Activated CD4-positive, CD25-positive, alpha-beta regulatory T cell treated with anti-CD3 and anti-CD28 coated beads, Interleukin-2, amount 50 U/mL, for 24 hours (primary cell): ENCODE measurements at regions not wholly inside any gene's neighbourhood (a gene's known extent, or its start where the extent isn't known, plus 50 kb on each side); places are given as distances from the start of the nearest gene placed in this dataset.
"Not testable (repeated sequence)": the region's sequence is repeated elsewhere in the genome, so short reads cannot be mapped to it uniquely, and the experiment has no call there.

Experiments
- ATAC-seq, 2 donors: fragments of 150-1000 bp; cut with Tn5 transposase; one replicate each; pipeline ENCODE4 v1.10.0; 2021; ENCODE audit warnings: mild to moderate bottlenecking in 1 of 2, moderate library complexity in 1 of 2

GRCh38 chr20:48374991-48375595, 452.7 kb downstream of the PREX1 start:
- ATAC-seq = no peak

- not testable (repeated sequence) for ATAC-seq
Measured at GRCh38 chr20:48374031-48374907, 453.5 kb downstream of the PREX1 start.

GRCh38 chr20:48373555-48373934, 454.3 kb downstream of the PREX1 start:
- no peak for ATAC-seq

- not testable (repeated sequence) for ATAC-seq
Measured at GRCh38 chr20:48372851-48373554, 454.8 kb downstream of the PREX1 start.

- ATAC-seq = no peak
Measured at GRCh38 chr20:48371211-48371610, 456.6 kb downstream of the PREX1 start.

- ATAC-seq = not testable (repeated sequence)
Measured at GRCh38 chr20:48368580-48369021, 459.2 kb downstream of the PREX1 start.

- not testable (repeated sequence) for ATAC-seq
Measured at GRCh38 chr20:48367541-48368358, 460.0 kb downstream of the PREX1 start.

GRCh38 chr20:48366230-48366629, 461.6 kb downstream of the PREX1 start:
- ATAC-seq = no peak

- ATAC-seq = no peak
Measured at GRCh38 chr20:48364688-48365421, 462.9 kb downstream of the PREX1 start.

- ATAC-seq = no peak
Measured at GRCh38 chr20:48364055-48364454, 463.7 kb downstream of the PREX1 start.

- ATAC-seq = no peak
Measured at GRCh38 chr20:48360342-48360975, 467.3 kb downstream of the PREX1 start.

GRCh38 chr20:48359692-48360341, 468.0 kb downstream of the PREX1 start:
- ATAC-seq = no peak

- not testable (repeated sequence) for ATAC-seq
Measured at GRCh38 chr20:48359055-48359390, 468.8 kb downstream of the PREX1 start.

- ATAC-seq = no peak
Measured at GRCh38 chr20:48358176-48359054, 469.4 kb downstream of the PREX1 start.

GRCh38 chr20:48357714-48358113, 470.1 kb downstream of the PREX1 start:
- no peak for ATAC-seq

- no peak for ATAC-seq
Measured at GRCh38 chr20:48354903-48355302, 472.9 kb downstream of the PREX1 start.

GRCh38 chr20:48354320-48354876, 473.4 kb downstream of the PREX1 start:
- no peak for ATAC-seq

GRCh38 chr20:48352628-48353027, 475.2 kb downstream of the PREX1 start:
- no peak for ATAC-seq

GRCh38 chr20:48352042-48352441, 475.8 kb downstream of the PREX1 start:
- ATAC-seq = no peak
